ENCODE measurements at regions not wholly inside any gene's neighbourhood (a gene's known extent, or its start where the extent isn't known, plus 50 kb on each side); places are given as distances from the start of the nearest gene placed in this dataset.

DNA sequence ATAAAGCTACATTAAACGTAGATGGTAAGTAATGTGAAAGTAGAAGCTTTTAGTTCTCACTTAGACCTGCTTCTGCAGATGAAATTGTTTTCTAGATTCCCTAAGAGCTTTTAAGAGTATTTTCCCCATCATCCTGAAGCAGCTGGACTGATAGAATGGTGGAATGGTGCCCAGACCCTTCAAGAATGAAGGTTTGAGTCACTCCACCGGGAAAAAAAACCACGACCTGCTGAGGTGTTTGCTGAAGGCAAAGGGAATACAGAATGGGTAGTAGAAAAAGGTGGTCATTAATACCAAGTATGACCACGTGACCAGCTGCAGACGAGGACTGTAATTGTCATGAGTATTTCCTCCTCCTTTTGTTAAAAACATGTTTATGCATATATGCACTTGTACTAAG lies 79.2 kb upstream of the PTPRZ1 start:
- Histone ChIP-seq H3K4me1 (no peaks in the 10 kb centered on the region), H3K4me2 (no peak overlapping the region), H3K9me3 (no peaks in the 10 kb centered on the region), H3K4me3 (no peak overlapping the region), H3K27ac (no peak overlapping the region)
- ATAC-seq (no peak), FAIRE-seq (no peak), DNase-seq (ENCODE audit: low read depth in 1 of 2, low spot score in 1 of 2) (no peak)
- POLR2A ChIA-PET, result no interaction called here
- TF ChIP-seq, protein P1, sequence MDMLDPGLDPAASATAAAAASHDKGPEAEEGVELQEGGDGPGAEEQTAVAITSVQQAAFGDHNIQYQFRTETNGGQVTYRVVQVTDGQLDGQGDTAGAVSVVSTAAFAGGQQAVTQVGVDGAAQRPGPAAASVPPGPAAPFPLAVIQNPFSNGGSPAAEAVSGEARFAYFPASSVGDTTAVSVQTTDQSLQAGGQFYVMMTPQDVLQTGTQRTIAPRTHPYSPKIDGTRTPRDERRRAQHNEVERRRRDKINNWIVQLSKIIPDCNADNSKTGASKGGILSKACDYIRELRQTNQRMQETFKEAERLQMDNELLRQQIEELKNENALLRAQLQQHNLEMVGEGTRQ (IDR thresholded peaks at IDR 0.05), result peak; percentile 32; the same call in 1 of the 2 replicates
- TF ChIP-seq RARB (CRISPR knock-in tag; IDR thresholded peaks at IDR 0.05), result no peak
- WGBS (ENCODE audit: missing lambda C conversion rate), result 2% methylated on average over 5 of the region's 5 CpGs
- CTCF ChIA-PET, result no interaction called here

DNA sequence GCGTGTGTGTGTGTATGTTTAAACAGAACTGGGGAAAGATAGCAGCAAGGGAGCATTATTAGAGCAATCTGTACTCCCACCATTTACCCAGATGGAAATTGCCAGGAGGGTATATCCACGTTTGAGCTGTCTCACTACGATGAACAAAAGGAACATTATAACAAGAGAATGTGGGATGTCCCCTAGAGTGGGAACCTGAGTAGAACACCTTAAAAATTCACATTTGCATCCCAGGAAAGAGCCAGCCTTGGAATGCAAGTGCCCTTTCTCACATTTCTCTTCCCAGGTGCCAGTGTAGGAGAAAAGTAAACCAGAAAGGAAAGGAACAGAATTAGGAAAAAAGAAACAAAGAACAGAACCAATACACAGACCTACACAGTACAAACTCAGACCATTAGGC lies 95.3 kb upstream of the PTPRZ1 start:
- no peak overlapping the region for H3K27ac ChIP-seq
- no peak for DNase-seq (ENCODE audit: low read depth in 1 of 2, low spot score in 1 of 2)
- no peak overlapping the region for H3K4me3 ChIP-seq
- H3K4me1 ChIP-seq, result no peaks in the 10 kb centered on the region
- no peaks in the 10 kb centered on the region for H3K9me3 ChIP-seq
- 0% methylated on average over 3 of the region's 3 CpGs for WGBS (ENCODE audit: missing lambda C conversion rate)
- ChIA-PET POLR2A (no interaction called here), CTCF (interaction anchor here (1.7 kb wide), 1 partner anchor 217 kb away, joined by 4 read pairs; no protein-coding TSS in a partner anchor)
- no peak overlapping the region for H3K4me2 ChIP-seq
- no peak for TF ChIP-seq HOXB5 (CRISPR knock-in tag; IDR thresholded peaks at IDR 0.05)
- TF ChIP-seq ZFP36 (IDR thresholded peaks at IDR 0.05; ENCODE audit: borderline replicate concordance, partially characterized antibody), result no peak
- TF ChIP-seq, protein P2, sequence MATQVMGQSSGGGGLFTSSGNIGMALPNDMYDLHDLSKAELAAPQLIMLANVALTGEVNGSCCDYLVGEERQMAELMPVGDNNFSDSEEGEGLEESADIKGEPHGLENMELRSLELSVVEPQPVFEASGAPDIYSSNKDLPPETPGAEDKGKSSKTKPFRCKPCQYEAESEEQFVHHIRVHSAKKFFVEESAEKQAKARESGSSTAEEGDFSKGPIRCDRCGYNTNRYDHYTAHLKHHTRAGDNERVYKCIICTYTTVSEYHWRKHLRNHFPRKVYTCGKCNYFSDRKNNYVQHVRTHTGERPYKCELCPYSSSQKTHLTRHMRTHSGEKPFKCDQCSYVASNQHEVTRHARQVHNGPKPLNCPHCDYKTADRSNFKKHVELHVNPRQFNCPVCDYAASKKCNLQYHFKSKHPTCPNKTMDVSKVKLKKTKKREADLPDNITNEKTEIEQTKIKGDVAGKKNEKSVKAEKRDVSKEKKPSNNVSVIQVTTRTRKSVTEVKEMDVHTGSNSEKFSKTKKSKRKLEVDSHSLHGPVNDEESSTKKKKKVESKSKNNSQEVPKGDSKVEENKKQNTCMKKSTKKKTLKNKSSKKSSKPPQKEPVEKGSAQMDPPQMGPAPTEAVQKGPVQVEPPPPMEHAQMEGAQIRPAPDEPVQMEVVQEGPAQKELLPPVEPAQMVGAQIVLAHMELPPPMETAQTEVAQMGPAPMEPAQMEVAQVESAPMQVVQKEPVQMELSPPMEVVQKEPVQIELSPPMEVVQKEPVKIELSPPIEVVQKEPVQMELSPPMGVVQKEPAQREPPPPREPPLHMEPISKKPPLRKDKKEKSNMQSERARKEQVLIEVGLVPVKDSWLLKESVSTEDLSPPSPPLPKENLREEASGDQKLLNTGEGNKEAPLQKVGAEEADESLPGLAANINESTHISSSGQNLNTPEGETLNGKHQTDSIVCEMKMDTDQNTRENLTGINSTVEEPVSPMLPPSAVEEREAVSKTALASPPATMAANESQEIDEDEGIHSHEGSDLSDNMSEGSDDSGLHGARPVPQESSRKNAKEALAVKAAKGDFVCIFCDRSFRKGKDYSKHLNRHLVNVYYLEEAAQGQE (IDR thresholded peaks at IDR 0.05), result no peak
- TF ChIP-seq HOXA7 (CRISPR knock-in tag; IDR thresholded peaks at IDR 0.05), result no peak
- TF ChIP-seq ZSCAN20 (CRISPR knock-in tag; IDR thresholded peaks at IDR 0.05), result no peak
- TF ChIP-seq RNF2 (IDR thresholded peaks at IDR 0.05; ENCODE audit: borderline replicate concordance, low read depth), result no peak
- no peak for TF ChIP-seq JUNB (IDR thresholded peaks at IDR 0.05)
- TF ChIP-seq, protein P3, sequence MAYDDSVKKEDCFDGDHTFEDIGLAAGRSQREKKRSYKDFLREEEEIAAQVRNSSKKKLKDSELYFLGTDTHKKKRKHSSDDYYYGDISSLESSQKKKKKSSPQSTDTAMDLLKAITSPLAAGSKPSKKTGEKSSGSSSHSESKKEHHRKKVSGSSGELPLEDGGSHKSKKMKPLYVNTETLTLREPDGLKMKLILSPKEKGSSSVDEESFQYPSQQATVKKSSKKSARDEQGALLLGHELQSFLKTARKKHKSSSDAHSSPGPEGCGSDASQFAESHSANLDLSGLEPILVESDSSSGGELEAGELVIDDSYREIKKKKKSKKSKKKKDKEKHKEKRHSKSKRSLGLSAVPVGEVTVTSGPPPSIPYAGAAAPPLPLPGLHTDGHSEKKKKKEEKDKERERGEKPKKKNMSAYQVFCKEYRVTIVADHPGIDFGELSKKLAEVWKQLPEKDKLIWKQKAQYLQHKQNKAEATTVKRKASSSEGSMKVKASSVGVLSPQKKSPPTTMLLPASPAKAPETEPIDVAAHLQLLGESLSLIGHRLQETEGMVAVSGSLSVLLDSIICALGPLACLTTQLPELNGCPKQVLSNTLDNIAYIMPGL (CRISPR knock-in tag; IDR thresholded peaks at IDR 0.05; ENCODE audit: borderline replicate concordance), result no peak
- no peak for TF ChIP-seq CHD2 (IDR thresholded peaks at IDR 0.05; ENCODE audit: low read length, partially characterized antibody)
- TF ChIP-seq, protein P4, sequence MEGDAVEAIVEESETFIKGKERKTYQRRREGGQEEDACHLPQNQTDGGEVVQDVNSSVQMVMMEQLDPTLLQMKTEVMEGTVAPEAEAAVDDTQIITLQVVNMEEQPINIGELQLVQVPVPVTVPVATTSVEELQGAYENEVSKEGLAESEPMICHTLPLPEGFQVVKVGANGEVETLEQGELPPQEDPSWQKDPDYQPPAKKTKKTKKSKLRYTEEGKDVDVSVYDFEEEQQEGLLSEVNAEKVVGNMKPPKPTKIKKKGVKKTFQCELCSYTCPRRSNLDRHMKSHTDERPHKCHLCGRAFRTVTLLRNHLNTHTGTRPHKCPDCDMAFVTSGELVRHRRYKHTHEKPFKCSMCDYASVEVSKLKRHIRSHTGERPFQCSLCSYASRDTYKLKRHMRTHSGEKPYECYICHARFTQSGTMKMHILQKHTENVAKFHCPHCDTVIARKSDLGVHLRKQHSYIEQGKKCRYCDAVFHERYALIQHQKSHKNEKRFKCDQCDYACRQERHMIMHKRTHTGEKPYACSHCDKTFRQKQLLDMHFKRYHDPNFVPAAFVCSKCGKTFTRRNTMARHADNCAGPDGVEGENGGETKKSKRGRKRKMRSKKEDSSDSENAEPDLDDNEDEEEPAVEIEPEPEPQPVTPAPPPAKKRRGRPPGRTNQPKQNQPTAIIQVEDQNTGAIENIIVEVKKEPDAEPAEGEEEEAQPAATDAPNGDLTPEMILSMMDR (IDR thresholded peaks at IDR 0.05), result no peak
- TF ChIP-seq, protein P5, sequence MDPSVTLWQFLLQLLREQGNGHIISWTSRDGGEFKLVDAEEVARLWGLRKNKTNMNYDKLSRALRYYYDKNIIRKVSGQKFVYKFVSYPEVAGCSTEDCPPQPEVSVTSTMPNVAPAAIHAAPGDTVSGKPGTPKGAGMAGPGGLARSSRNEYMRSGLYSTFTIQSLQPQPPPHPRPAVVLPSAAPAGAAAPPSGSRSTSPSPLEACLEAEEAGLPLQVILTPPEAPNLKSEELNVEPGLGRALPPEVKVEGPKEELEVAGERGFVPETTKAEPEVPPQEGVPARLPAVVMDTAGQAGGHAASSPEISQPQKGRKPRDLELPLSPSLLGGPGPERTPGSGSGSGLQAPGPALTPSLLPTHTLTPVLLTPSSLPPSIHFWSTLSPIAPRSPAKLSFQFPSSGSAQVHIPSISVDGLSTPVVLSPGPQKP (IDR thresholded peaks at IDR 0.05; ENCODE audit: low read depth, low read length), result no peak
- TF ChIP-seq EP300 (IDR thresholded peaks at IDR 0.05), result no peak
- TF ChIP-seq CBX8 (IDR thresholded peaks at IDR 0.05), result no peak
- no peak for TF ChIP-seq KDM1A (IDR thresholded peaks at IDR 0.05; ENCODE audit: low read depth)
- TF ChIP-seq MAFK (IDR thresholded peaks at IDR 0.05; ENCODE audit: partially characterized antibody), result no peak
- no peak for TF ChIP-seq CEBPB (IDR thresholded peaks at IDR 0.05)
- TF ChIP-seq FOSL2 (IDR thresholded peaks at IDR 0.05), result no peak
- TF ChIP-seq FOSL2 (CRISPR knock-in tag; IDR thresholded peaks at IDR 0.05), result no peak
- no peak for TF ChIP-seq POLR2A (IDR thresholded peaks at IDR 0.05; ENCODE audit: low read length)
- TF ChIP-seq SREBF2 (IDR thresholded peaks at IDR 0.05), result no peak
- no peak for ATAC-seq
- no peak for FAIRE-seq
